PC-9 (cell line): ENCODE measurements at regions not wholly inside any gene's neighbourhood (a gene's known extent, or its start where the extent isn't known, plus 50 kb on each side); places are given as distances from the start of the nearest gene placed in this dataset.

Experiments used
- BruUV-seq: library from RNA; stranded (reverse); fragments of 400-500 nt; replicated peaks from 2 replicates; lab custom pipeline; 2021; lab: Mats Ljungman, UMichigan
- CTCF ChIA-PET: fragments of 300-600 bp; sonication (Branson Sonifier 250); formaldehyde crosslinking; loops from one replicate; lab custom pipeline; 2022; ENCODE audit warnings: antibody characterized with exemption; lab: Charles Lee
- POLR2A ChIA-PET: fragments of 300-600 bp; sonication (Branson Sonifier 250); formaldehyde crosslinking; loops from one replicate; lab custom pipeline; 2022; ENCODE audit warnings: antibody characterized with exemption; ENCODE audit not compliant: unreplicated experiment; lab: Charles Lee
- DNase-seq, 2 experiments: peaks; one replicate each; pipeline versions ENCODE4 v3.0.0 to v3.0.0-alpha.2; 2015 to 2022; ENCODE audit warnings: mixed read lengths in 1 of 2
- H2AFZ ChIP-seq: fragments of 200-600 bp; sonication (generic); 2 replicates; pipeline ENCODE4 v1.8.1; 2017; ENCODE audit warnings: antibody characterized with exemption
- H3F3A ChIP-seq: fragments of 200-600 bp; sonication (generic); 2 replicates; pipeline ENCODE4 v1.8.1; 2017; ENCODE audit warnings: antibody characterized with exemption, mild to moderate bottlenecking, low read depth; ENCODE audit not compliant: insufficient read depth
- H3K27ac ChIP-seq: fragments of 200-600 bp; sonication (generic); 2 replicates; pipeline ENCODE4 v1.6.1; 2016; ENCODE audit warnings: mixed run types
- H3K27me3 ChIP-seq: fragments of 200-600 bp; sonication (generic); 2 replicates; pipeline ENCODE4 v1.6.1; 2016; ENCODE audit warnings: low read depth, mixed run types; ENCODE audit not compliant: insufficient read depth
- H3K36me3 ChIP-seq: fragments of 200-600 bp; sonication (generic); 2 replicates; pipeline ENCODE4 v1.6.1; 2016; ENCODE audit warnings: low read depth, mixed run types
- H3K4me1 ChIP-seq: fragments of 200-600 bp; sonication (generic); replicated peaks from 2 replicates; pipeline ENCODE4 v1.6.1; 2016; ENCODE audit warnings: mixed run types; ENCODE audit not compliant: insufficient read depth
- H3K4me2 ChIP-seq: fragments of 200-600 bp; sonication (generic); 2 replicates; pipeline ENCODE4 v1.6.1; 2017; ENCODE audit warnings: mixed run types
- H3K4me3 ChIP-seq: fragments of 200-600 bp; sonication (generic); 2 replicates; pipeline ENCODE4 v1.6.1; 2016; ENCODE audit warnings: mixed run types
- H3K79me2 ChIP-seq: fragments of 200-600 bp; sonication (generic); 2 replicates; pipeline ENCODE4 v1.6.1; 2017; ENCODE audit warnings: low read depth, mixed run types
- H3K9me2 ChIP-seq: fragments of 200-600 bp; sonication (generic); 2 replicates; pipeline ENCODE4 v1.8.1; 2017; ENCODE audit warnings: mild to moderate bottlenecking; ENCODE audit not compliant: insufficient read depth
- H3K9me3 ChIP-seq: fragments of 200-600 bp; sonication (generic); 2 replicates; pipeline ENCODE4 v1.8.1; 2016; ENCODE audit warnings: low read depth; ENCODE audit not compliant: insufficient read depth
- H4K20me1 ChIP-seq: fragments of 200-600 bp; sonication (generic); 2 replicates; pipeline ENCODE4 v1.8.1; 2017; ENCODE audit not compliant: insufficient read depth
- CTCF ChIP-seq: fragments of 200-600 bp; sonication (generic); conservative IDR thresholded peaks from 2 replicates; pipeline ENCODE4 v1.6.1; 2017; ENCODE audit warnings: mixed run types, antibody characterized with exemption, mild to moderate bottlenecking, moderate library complexity
- EZH2 ChIP-seq: fragments of 200-600 bp; sonication (generic); IDR thresholded peaks from 2 replicates; pipeline ENCODE4 v1.8.0; 2017; ENCODE audit warnings: antibody characterized with exemption, low read depth
- intact Hi-C: fragments of 100-400 bp; cut with micrococcal nuclease; formaldehyde crosslinking; loops from one replicate; pipeline ENCODE4 v1.10.0; 2022; ENCODE audit not compliant: unreplicated experiment

GRCh38 chr11:37916331-37916730 is 1318.3 kb upstream of the RAG2 start:
- Histone ChIP-seq H4K20me1 (no peaks in the 10 kb centered on the region), H3K79me2 (no peaks in the 10 kb centered on the region), H3K27me3 (no peaks in the 10 kb centered on the region), H3K4me2 (no peak overlapping the region), H3K27ac (no peak overlapping the region), H3K4me1 (no peaks in the 10 kb centered on the region), H3F3A (no peaks in the 10 kb centered on the region), H3K36me3 (no peaks in the 10 kb centered on the region), H2AFZ (no peak overlapping the region), H3K9me3 (no peaks in the 10 kb centered on the region), H3K4me3 (no peak overlapping the region), H3K9me2 (no peaks in the 10 kb centered on the region)
- TF ChIP-seq EZH2 (no peak), CTCF (no peak)
- DNase-seq, result no peak
- intact Hi-C loops, result no loop called here
- BruUV-seq, result no TSS peak
- POLR2A ChIA-PET, result no interaction called here
- CTCF ChIA-PET, result no interaction called here

GRCh38 chr11:37914859-37915258 is 1316.8 kb upstream of the RAG2 start:
- no peaks in the 10 kb centered on the region for H3K36me3 ChIP-seq
- POLR2A ChIA-PET, result no interaction called here
- H2AFZ ChIP-seq, result no peak overlapping the region
- H3K27me3 ChIP-seq, result no peaks in the 10 kb centered on the region
- CTCF ChIA-PET, result no interaction called here
- BruUV-seq, result no TSS peak
- intact Hi-C loops, result no loop called here
- no peaks in the 10 kb centered on the region for H3F3A ChIP-seq
- no peaks in the 10 kb centered on the region for H3K79me2 ChIP-seq
- no peak for DNase-seq
- H3K4me3 ChIP-seq, result no peak overlapping the region
- no peak overlapping the region for H3K4me2 ChIP-seq
- no peaks in the 10 kb centered on the region for H3K4me1 ChIP-seq
- H4K20me1 ChIP-seq, result no peaks in the 10 kb centered on the region
- TF ChIP-seq EZH2 (no peak), CTCF (no peak)
- no peaks in the 10 kb centered on the region for H3K9me3 ChIP-seq
- H3K27ac ChIP-seq, result no peak overlapping the region
- H3K9me2 ChIP-seq, result no peaks in the 10 kb centered on the region

- Histone ChIP-seq H3K9me2 (no peaks in the 10 kb centered on the region), H3K4me2 (no peak overlapping the region), H3K27me3 (no peaks in the 10 kb centered on the region), H3K4me1 (no peaks in the 10 kb centered on the region), H2AFZ (no peak overlapping the region), H4K20me1 (no peaks in the 10 kb centered on the region), H3K4me3 (no peak overlapping the region), H3K36me3 (no peaks in the 10 kb centered on the region), H3K9me3 (0 out of 2 replicates have a peak, but pooled peaks cover 5% of the 10 kb centered on the region), H3F3A (no peaks in the 10 kb centered on the region), H3K27ac (no peak overlapping the region), H3K79me2 (no peaks in the 10 kb centered on the region)
- POLR2A ChIA-PET, result no interaction called here
- no TSS peak for BruUV-seq
- CTCF ChIA-PET, result no interaction called here
- TF ChIP-seq EZH2, result no peak
- no peak for TF ChIP-seq CTCF
- DNase-seq, result no peak
- intact Hi-C loops, result no loop called here
Observed at GRCh38 chr11:37908219-37908548, 1310.1 kb upstream of the RAG2 start.
